Prostate gland (tissue), 2 donors: ENCODE measurements at regions not wholly inside any gene's neighbourhood (a gene's known extent, or its start where the extent isn't known, plus 50 kb on each side); places are given as distances from the start of the nearest gene placed in this dataset.

Source experiments
- CTCF ChIP-seq, 4 experiments: fragments of 200-600 bp in 2 of 4; fragments of 450-650 bp in 2 of 4; sonication (generic) in 2 of 4; IDR thresholded peaks; 1 replicate in 3 of 4; 2 replicates in 1 of 4; pipeline ENCODE4 v1.5.1; 2016 to 2019; ENCODE audit warnings: antibody characterized with exemption in 4 of 4, mild to moderate bottlenecking in 2 of 4, moderate library complexity in 2 of 4
- POLR2A ChIP-seq: fragments of 450-650 bp; IDR thresholded peaks from one replicate; pipeline ENCODE4 v1.6.1; 2016; ENCODE audit warnings: antibody characterized with exemption, mild to moderate bottlenecking
- POLR2AphosphoS5 ChIP-seq: sonication (generic); formaldehyde crosslinking; IDR thresholded peaks from one replicate; pipeline ENCODE4 v1.6.1; 2017; ENCODE audit warnings: antibody characterized with exemption

- TF ChIP-seq POLR2AphosphoS5 (no peak), POLR2A (no peak), CTCF (IDR thresholded peaks at IDR 0.05) (no peak)
Observed at GRCh38 chr3:124385996-124386395, 344.3 kb upstream of the UMPS start.
